Activated CD4-positive, alpha-beta T cell treated with anti-CD3 and anti-CD28 coated beads for 36 hours (primary cell): ENCODE measurements at regions not wholly inside any gene's neighbourhood (a gene's known extent, or its start where the extent isn't known, plus 50 kb on each side); places are given as distances from the start of the nearest gene placed in this dataset.
A peak's percentile ranks its signal among the peaks of the same experiment; 100 is the strongest.

ENCODE experiments used
- ATAC-seq: fragments of 200-7000 bp; cut with Tn5 transposase; one replicate; pipeline ENCODE4 v1.10.0; 2021; ENCODE audit warnings: mild to moderate bottlenecking, moderate library complexity
- CTCF ChIA-PET: fragments of 350-600 bp; sonication (Branson Sonifier 250); formaldehyde crosslinking; loops from one replicate; lab custom pipeline; 2021; ENCODE audit warnings: antibody characterized with exemption; lab: Charles Lee
- POLR2A ChIA-PET: fragments of 350-600 bp; sonication (Branson Sonifier 250); formaldehyde crosslinking; loops from one replicate; lab custom pipeline; 2021; ENCODE audit warnings: antibody characterized with exemption, inconsistent platforms; lab: Charles Lee
- DNase-seq: peaks from one replicate; pipeline ENCODE4 v3.0.0-alpha.2; 2020
- H3K27ac Mint-ChIP-seq: one replicate; pipeline ENCODE4 v1.8.0; 2021; ENCODE audit warnings: mixed read lengths
- H3K27me3 Mint-ChIP-seq: one replicate; pipeline ENCODE4 v1.8.0; 2021; ENCODE audit warnings: mixed read lengths
- H3K36me3 Mint-ChIP-seq: one replicate; pipeline ENCODE4 v1.8.0; 2021; ENCODE audit warnings: low read depth, mixed read lengths
- H3K4me1 Mint-ChIP-seq: one replicate; pipeline ENCODE4 v1.8.0; 2021; ENCODE audit warnings: mixed read lengths
- H3K4me3 Mint-ChIP-seq: one replicate; pipeline ENCODE4 v1.8.0; 2021; ENCODE audit warnings: mild to moderate bottlenecking, moderate library complexity, mixed read lengths
- H3K9me3 Mint-ChIP-seq: one replicate; pipeline ENCODE4 v1.8.0; 2021; ENCODE audit warnings: low read depth, mixed read lengths
- intact Hi-C, 2 experiments: fragments of 100-400 bp; cut with DNase I in 1 of 2; cut with micrococcal nuclease in 1 of 2; formaldehyde crosslinking; loops; one replicate each; pipeline versions ENCODE4 v1.14.2 to v1.15.1; 2022 to 2024; cut with DNase I, micrococcal nuclease

DNA sequence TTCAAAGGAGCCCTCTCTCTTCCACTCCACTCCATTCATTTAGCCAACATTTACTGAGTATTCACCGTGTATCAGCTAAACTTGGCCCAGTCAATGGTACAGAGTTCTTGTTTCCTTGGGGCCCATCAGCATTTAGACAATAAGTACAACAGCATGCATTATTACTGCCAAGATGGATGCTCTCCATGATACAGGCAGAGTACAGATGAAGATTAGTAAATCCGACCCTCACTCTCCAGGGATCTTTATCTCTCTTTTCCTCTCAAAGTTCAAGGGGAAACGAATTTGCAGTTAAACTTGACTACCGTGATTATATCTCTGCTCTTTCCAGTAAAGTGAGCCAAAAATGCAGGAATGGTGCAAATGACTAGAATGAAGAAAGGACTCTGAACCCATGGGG is 184.6 kb upstream of the DUSP10 start:
- Mint-ChIP-seq H3K4me3 (no peak overlapping the region), H3K27ac (no peak overlapping the region), H3K27me3 (peaks cover 6% of the 10 kb centered on the region), H3K9me3 (no peaks in the 10 kb centered on the region), H3K36me3 (no peaks in the 10 kb centered on the region), H3K4me1 (no peaks in the 10 kb centered on the region)
- CTCF ChIA-PET = no interaction called here
- DNase-seq = no peak
- no peak for ATAC-seq
- POLR2A ChIA-PET = no interaction called here
- intact Hi-C loops = no loop called here

DNA sequence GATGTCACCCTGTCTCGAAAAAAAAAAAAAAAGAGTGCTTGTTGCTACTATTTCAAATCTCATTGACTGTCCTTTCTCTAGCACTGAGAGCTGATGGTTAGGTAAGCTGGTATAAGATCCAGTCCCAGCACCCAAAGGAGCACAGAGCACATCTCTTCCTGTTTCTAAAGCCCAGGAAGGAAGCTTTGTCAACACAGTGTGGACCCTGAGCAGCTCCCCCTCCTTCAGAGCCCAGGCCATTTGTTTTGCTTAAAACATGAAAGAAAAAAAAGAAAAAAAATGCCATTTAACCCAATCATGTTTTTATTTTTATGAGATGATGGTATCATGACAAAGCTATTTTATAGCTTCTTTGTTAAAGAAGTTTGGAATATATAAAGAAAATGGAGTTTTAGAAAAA is 184.1 kb upstream of the DUSP10 start:
- no peaks in the 10 kb centered on the region for H3K9me3 Mint-ChIP-seq
- no peak for DNase-seq
- H3K4me1 Mint-ChIP-seq = no peaks in the 10 kb centered on the region
- H3K27ac Mint-ChIP-seq = no peak overlapping the region
- ATAC-seq = no peak
- intact Hi-C loops = no loop called here
- POLR2A ChIA-PET = no interaction called here
- H3K4me3 Mint-ChIP-seq = no peak overlapping the region
- H3K27me3 Mint-ChIP-seq = peaks cover 6% of the 10 kb centered on the region
- H3K36me3 Mint-ChIP-seq = no peaks in the 10 kb centered on the region
- CTCF ChIA-PET = interaction anchor here (0.5 to 0.7 kb wide), 2 partner anchors 35 to 876 kb away, joined by 3 to 4 read pairs; no protein-coding TSS in a partner anchor

DNA sequence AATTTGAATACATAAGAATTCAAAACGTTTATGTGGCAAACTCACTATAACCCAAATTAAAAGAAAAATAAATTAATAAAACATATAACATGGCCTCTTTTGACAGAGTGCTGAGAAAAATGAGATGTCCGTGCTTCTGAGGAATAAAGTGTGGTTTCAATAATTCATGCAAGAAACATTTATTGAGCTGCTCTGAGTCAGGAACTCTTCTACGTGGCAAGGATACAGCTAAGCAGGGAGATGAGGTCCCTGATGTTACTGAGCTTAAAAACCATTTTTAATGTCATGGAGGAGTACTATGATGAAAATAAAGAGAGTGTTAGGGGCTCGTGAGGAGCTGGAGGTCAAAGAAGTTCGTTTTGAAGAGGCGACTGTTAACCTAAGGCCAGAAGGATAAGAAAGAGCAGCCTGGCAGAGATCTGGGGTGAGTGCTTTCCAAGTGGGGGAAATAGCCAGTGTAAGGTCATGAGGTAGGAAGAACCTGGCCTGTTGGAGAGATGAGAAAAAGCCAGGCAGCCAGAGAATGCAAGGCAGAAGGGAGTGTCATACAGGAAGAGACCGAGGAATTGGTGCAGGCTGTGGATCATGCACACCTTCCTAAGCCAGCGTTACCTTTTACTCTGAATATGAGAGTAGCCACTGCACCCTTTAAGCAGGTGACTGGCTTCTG is 182.2 kb upstream of the DUSP10 start:
- Mint-ChIP-seq H3K4me1 (no peaks in the 10 kb centered on the region), H3K36me3 (no peaks in the 10 kb centered on the region), H3K27me3 (peaks cover 6% of the 10 kb centered on the region), H3K4me3 (no peak overlapping the region), H3K9me3 (no peaks in the 10 kb centered on the region), H3K27ac (no peak overlapping the region)
- ChIA-PET POLR2A (interaction anchor here (0.6 kb wide), 1 partner anchor 760 kb away, joined by 3 read pairs; no protein-coding TSS in a partner anchor), CTCF (interaction anchor here (0.6 kb wide), 1 partner anchor 16 kb away, joined by 3 read pairs; no protein-coding TSS in a partner anchor)
- no peak for DNase-seq
- intact Hi-C loops = no loop called here
- ATAC-seq = no peak

DNA sequence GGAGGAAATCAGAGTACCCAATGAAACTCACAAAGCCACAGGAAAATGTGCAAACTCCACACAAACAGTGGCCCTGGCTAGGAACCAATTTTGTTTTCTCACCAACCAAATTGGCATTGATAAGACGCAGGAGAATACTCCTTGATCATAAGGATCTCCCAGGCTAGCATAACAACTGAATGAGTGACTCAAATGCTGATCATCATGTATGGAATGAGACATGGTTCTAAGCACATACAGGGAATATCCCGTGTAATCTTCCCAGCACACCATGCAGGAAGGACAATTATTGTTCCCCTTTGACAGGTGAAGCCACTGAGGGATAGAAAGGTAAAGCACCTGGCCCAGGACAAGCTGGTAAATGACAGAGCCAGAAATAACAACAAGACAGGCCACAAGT is 180.0 kb upstream of the DUSP10 start:
- H3K36me3 Mint-ChIP-seq = no peaks in the 10 kb centered on the region
- intact Hi-C loops = no loop called here
- H3K4me1 Mint-ChIP-seq = no peaks in the 10 kb centered on the region
- no peak overlapping the region for H3K4me3 Mint-ChIP-seq
- DNase-seq = no peak
- H3K9me3 Mint-ChIP-seq = no peaks in the 10 kb centered on the region
- ChIA-PET POLR2A (no interaction called here), CTCF (interaction anchor here (0.7 to 1.5 kb wide), 3 partner anchors 54 to 721 kb away, joined by 3 to 5 read pairs (median 3); no protein-coding TSS in a partner anchor)
- ATAC-seq = no peak
- peaks cover 2% of the 10 kb centered on the region for H3K27me3 Mint-ChIP-seq
- no peak overlapping the region for H3K27ac Mint-ChIP-seq

DNA sequence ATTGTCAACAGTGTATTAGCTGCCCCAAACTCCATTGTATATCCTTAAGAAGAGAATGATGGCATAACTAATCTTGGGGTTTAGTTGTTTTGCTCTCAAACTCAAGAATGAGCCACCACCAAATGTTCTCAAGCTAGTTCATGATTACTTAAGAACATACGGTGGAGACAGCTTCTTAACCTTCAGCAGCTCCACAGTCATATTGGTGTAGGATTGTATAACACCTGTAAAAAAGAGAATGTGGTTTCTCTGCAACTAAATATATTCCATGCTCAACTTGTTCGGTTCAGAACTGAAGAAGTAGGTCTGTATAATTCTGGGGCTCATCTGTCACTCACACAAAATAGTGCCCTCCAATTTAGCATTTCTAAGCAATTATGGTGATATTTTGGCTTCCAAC is 177.9 kb upstream of the DUSP10 start:
- Mint-ChIP-seq H3K4me1 (no peaks in the 10 kb centered on the region), H3K4me3 (no peak overlapping the region), H3K27me3 (no peaks in the 10 kb centered on the region), H3K27ac (no peak overlapping the region), H3K36me3 (no peaks in the 10 kb centered on the region), H3K9me3 (no peaks in the 10 kb centered on the region)
- intact Hi-C loops = no loop called here
- ATAC-seq (no peak), DNase-seq (no peak)
- ChIA-PET CTCF (interaction anchor here (1.1 kb wide), 1 partner anchor 26 kb away, joined by 3 read pairs; no protein-coding TSS in a partner anchor), POLR2A (no interaction called here)

DNA sequence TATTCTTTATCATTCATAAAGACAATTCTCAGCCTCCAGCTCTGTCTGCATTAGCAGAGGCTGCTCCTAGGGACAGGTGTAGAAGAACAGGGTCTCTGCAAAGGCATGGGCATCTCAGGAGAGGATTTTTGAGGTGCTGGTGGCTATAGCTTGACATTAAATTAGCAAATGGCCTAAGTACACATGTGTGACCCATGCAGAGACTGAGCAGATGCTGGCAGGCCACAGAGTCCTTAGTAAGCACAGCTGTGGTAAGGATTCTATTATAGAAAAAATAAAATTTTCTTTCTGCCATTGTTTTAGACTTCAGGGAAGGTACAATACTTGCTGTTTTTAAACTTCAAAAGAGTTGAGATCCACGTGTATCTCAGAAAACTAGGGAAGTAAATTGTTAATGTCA is 177.5 kb upstream of the DUSP10 start:
- Mint-ChIP-seq H3K27ac (no peak overlapping the region), H3K4me1 (no peaks in the 10 kb centered on the region), H3K4me3 (no peak overlapping the region), H3K36me3 (no peaks in the 10 kb centered on the region), H3K9me3 (no peaks in the 10 kb centered on the region), H3K27me3 (no peaks in the 10 kb centered on the region)
- intact Hi-C loops = no loop called here
- POLR2A ChIA-PET = no interaction called here
- no peak for DNase-seq
- CTCF ChIA-PET = no interaction called here
- no peak for ATAC-seq

DNA sequence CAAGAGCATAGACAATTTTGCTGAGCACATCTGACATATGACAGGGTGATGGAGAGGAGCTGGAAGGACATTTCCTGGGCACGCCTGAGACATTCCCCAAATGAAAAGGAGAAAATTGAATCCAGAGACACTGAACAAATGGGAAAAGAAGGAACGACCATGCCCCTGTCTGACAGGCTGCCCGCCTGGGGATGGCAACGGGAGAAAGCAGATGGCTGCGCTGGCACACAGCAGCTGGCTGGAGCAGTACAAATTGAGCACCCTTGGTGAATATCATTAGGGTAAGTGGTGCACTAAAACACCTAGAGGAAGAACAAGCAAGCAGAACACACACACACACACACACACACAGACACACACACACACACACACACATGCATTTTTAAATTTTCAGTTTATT is 174.3 kb upstream of the DUSP10 start:
- no peaks in the 10 kb centered on the region for H3K36me3 Mint-ChIP-seq
- H3K27ac Mint-ChIP-seq = no peak overlapping the region
- peaks cover 13% of the 10 kb centered on the region for H3K4me1 Mint-ChIP-seq
- DNase-seq = no peak
- ATAC-seq = no peak
- CTCF ChIA-PET = no interaction called here
- POLR2A ChIA-PET = no interaction called here
- no peak overlapping the region for H3K4me3 Mint-ChIP-seq
- no peaks in the 10 kb centered on the region for H3K9me3 Mint-ChIP-seq
- no peaks in the 10 kb centered on the region for H3K27me3 Mint-ChIP-seq
- intact Hi-C loops = no loop called here

DNA sequence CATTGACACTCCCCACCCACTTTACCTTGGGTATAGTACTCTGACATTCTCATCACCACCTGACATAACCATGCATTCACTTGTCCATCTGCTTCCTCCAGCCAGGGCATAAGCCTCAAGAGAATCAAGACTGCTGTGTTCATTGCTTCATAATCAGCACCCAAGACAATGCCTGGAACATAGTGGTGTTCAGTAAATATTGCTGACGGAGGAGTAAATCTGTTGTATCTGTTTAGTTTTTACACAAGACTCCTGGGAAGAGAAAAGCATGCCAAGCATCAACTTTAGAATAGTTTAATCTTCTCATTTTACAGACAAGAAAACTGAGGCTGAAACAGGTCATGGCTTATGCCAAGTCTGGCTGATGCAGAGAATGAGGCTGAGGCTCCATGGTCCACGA is 173.9 kb upstream of the DUSP10 start:
- POLR2A ChIA-PET = no interaction called here
- DNase-seq = no peak
- intact Hi-C loops = no loop called here

DNA sequence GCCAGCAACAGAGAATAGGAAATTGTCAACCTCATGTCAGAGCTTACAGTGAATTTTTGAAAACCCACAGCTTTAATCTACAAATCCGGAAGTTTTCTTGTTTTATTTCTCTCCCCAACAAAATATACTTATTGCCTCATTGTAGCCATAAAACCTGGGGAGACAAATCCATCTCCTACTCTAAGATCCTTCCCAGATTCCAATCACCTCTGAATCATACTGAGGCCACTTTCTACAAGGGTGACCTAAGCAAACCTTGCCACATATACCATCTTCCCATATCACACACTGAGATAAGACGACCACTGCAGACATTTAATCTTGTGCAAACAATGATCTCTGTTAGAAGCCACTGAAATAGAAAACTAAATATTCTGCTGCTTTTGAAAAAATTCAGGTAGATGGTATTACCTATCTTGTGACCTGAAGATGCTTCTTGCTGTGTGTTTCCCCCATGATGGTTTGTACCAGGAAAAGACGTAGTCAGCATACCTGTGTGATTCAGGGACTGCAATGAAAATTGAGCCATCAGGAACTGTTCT is 171.5 kb upstream of the DUSP10 start:
- peaks cover 13% of the 10 kb centered on the region for H3K4me1 Mint-ChIP-seq
- intact Hi-C loops = no loop called here
- DNase-seq (no peak), ATAC-seq (no peak)
- no peaks in the 10 kb centered on the region for H3K36me3 Mint-ChIP-seq
- H3K4me3 Mint-ChIP-seq = no peak overlapping the region
- CTCF ChIA-PET = no interaction called here
- no peaks in the 10 kb centered on the region for H3K9me3 Mint-ChIP-seq
- peaks cover 2% of the 10 kb centered on the region for H3K27me3 Mint-ChIP-seq
- POLR2A ChIA-PET = no interaction called here
- H3K27ac Mint-ChIP-seq = no peak overlapping the region

More for the DNA sequence above, 173.9 kb upstream of the DUSP10 start:
- Mint-ChIP-seq H3K4me1 (peaks cover 13% of the 10 kb centered on the region), H3K27ac (no peak overlapping the region), H3K9me3 (no peaks in the 10 kb centered on the region), H3K36me3 (no peaks in the 10 kb centered on the region), H3K4me3 (no peak overlapping the region), H3K27me3 (no peaks in the 10 kb centered on the region)
- no peak for ATAC-seq
- CTCF ChIA-PET = interaction anchor here (0.8 kb wide), 1 partner anchor 14 kb away, joined by 3 read pairs; no protein-coding TSS in a partner anchor

DNA sequence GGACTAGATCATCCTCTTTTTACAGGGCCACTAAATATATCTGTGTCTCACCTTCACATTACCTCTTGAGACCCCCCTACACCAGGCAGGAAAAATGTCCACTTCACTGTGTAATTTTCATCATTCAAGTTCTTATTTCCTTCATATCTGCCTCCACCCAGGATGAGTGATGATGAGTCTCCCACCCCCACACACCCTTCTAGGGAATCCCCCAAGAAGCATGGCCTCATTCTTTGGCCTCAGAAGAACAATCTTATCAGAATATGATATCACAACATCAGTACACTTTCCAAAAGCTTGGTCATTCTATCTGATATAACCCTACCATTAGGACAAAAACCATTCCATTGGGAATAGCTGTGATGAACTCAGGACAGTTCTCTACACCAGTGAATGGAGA is 170.3 kb upstream of the DUSP10 start:
- Mint-ChIP-seq H3K4me1 (peaks cover 13% of the 10 kb centered on the region), H3K4me3 (no peak overlapping the region), H3K36me3 (no peaks in the 10 kb centered on the region), H3K27me3 (peaks cover 2% of the 10 kb centered on the region), H3K27ac (no peak overlapping the region), H3K9me3 (no peaks in the 10 kb centered on the region)
- peak; percentile 40 for DNase-seq
- ATAC-seq = peak; percentile 89
- intact Hi-C loops = no loop called here
- ChIA-PET POLR2A (no interaction called here), CTCF (no interaction called here)

DNA sequence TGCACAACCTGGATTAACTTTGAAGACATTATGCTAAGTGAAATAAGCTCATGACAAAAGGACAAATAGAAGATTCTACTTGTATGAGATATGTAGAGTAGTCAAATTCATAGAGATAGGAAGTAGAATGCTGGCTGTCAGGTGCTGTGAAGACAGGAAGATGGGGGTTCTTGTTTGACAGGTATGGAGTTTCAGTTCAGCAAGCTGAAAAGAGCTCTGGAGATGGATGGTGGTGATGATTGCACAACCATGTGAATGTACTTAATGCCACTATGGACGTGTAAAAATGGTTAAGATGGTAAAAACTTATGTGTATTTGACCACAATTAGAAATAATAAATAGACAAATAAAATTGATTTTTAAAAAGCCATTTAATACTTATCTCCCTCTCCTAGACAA is 169.8 kb upstream of the DUSP10 start:
- Mint-ChIP-seq H3K9me3 (no peaks in the 10 kb centered on the region), H3K4me3 (no peak overlapping the region), H3K27me3 (peaks cover 2% of the 10 kb centered on the region), H3K4me1 (peaks cover 13% of the 10 kb centered on the region), H3K27ac (no peak overlapping the region), H3K36me3 (no peaks in the 10 kb centered on the region)
- ATAC-seq (no peak), DNase-seq (no peak)
- intact Hi-C loops = no loop called here
- ChIA-PET POLR2A (no interaction called here), CTCF (no interaction called here)

DNA sequence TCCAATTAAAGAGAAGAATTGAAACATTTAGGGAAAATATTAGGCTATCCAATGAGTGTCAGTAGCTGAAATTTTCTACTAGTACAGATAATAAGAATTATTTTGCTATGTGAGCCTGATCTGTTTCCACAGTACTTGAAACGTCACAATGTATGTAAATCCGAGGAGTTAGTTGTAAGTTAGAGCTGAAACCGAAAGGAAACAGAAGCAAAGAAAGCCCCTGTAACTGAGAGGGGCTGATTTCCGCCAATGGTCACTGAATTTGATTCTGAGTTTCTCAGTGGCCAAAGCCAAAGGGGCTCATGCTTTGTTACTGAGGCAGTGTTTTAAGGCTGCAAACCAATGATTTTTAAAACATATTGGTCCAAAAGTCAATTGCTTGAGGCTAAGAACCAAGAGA is 168.3 kb upstream of the DUSP10 start:
- ChIA-PET CTCF (interaction anchor here (1.1 kb wide), 1 partner anchor 106 kb away, joined by 3 read pairs; no protein-coding TSS in a partner anchor), POLR2A (no interaction called here)
- Mint-ChIP-seq H3K27me3 (peaks cover 2% of the 10 kb centered on the region), H3K9me3 (no peaks in the 10 kb centered on the region), H3K4me3 (no peak overlapping the region), H3K27ac (no peak overlapping the region), H3K4me1 (peaks cover 13% of the 10 kb centered on the region), H3K36me3 (no peaks in the 10 kb centered on the region)
- intact Hi-C loops = no loop called here
- DNase-seq (no peak), ATAC-seq (no peak)
